PC-3 (cell line): ENCODE measurements at regions not wholly inside any gene's neighbourhood (a gene's known extent, or its start where the extent isn't known, plus 50 kb on each side); places are given as distances from the start of the nearest gene placed in this dataset.
A peak's percentile ranks its signal among the peaks of the same experiment; 100 is the strongest.

Experiments
- ATAC-seq: fragments of 200-7000 bp; cut with Tn5 transposase; 2 replicates; pipeline ENCODE4 v1.9.1; 2020; ENCODE audit warnings: mild to moderate bottlenecking, moderate library complexity
- BruUV-seq: library from RNA; stranded (reverse); fragments of 400-500 nt; replicated peaks from 2 replicates; lab custom pipeline; 2021; lab: Mats Ljungman, UMichigan
- CTCF ChIA-PET: fragments of 300-600 bp; sonication (Branson Sonifier 250); formaldehyde crosslinking; loops from one replicate; lab custom pipeline; 2022; ENCODE audit warnings: antibody characterized with exemption; lab: Charles Lee
- POLR2A ChIA-PET: fragments of 300-600 bp; sonication (Branson Sonifier 250); formaldehyde crosslinking; loops from one replicate; lab custom pipeline; 2022; ENCODE audit warnings: antibody characterized with exemption; ENCODE audit not compliant: unreplicated experiment; lab: Charles Lee
- DNase-seq: peaks from one replicate; pipeline ENCODE4 v3.0.0-alpha.2; 2015
- H2AFZ ChIP-seq: fragments of 300-600 bp; sonication (generic); 2 replicates; pipeline ENCODE4 v1.6.0; 2016; ENCODE audit warnings: antibody characterized with exemption, low read length
- H3F3A ChIP-seq: fragments of 300-600 bp; sonication (generic); one replicate; pipeline ENCODE4 v1.6.0; 2017; ENCODE audit warnings: antibody characterized with exemption, low read length, control low read depth, mild to moderate bottlenecking; ENCODE audit not compliant: unreplicated experiment
- H3K27ac ChIP-seq: fragments of 300-600 bp; sonication (generic); 2 replicates; pipeline ENCODE4 v1.5.1; 2016; ENCODE audit warnings: mild to moderate bottlenecking, low read length
- H3K27me3 ChIP-seq: fragments of 300-600 bp; sonication (generic); 2 replicates; pipeline ENCODE4 v1.6.1; 2016; ENCODE audit warnings: low read length, mixed read lengths
- H3K36me3 ChIP-seq: fragments of 300-600 bp; sonication (generic); 2 replicates; pipeline ENCODE4 v1.6.1; 2016; ENCODE audit warnings: low read depth, mixed run types, low read length, mixed read lengths
- H3K4me1 ChIP-seq: fragments of 300-600 bp; sonication (generic); 2 replicates; pipeline ENCODE4 v1.5.1; 2016; ENCODE audit warnings: low read length; ENCODE audit not compliant: insufficient read depth
- H3K4me2 ChIP-seq: fragments of 300-600 bp; sonication (generic); 2 replicates; pipeline ENCODE4 v1.6.0; 2016; ENCODE audit warnings: low read length
- H3K4me3 ChIP-seq: fragments of 300-600 bp; sonication (generic); 2 replicates; pipeline ENCODE4 v1.5.1; 2016; ENCODE audit warnings: mild to moderate bottlenecking, low read length, mixed read lengths
- H3K79me2 ChIP-seq: fragments of 300-600 bp; sonication (generic); 2 replicates; pipeline ENCODE4 v1.6.1; 2017; ENCODE audit warnings: low read length, mixed read lengths
- H3K9ac ChIP-seq: fragments of 300-600 bp; sonication (generic); 2 replicates; pipeline ENCODE4 v1.6.0; 2016; ENCODE audit warnings: mild to moderate bottlenecking, low read length
- H3K9me2 ChIP-seq: fragments of 300-600 bp; sonication (generic); replicated peaks from 2 replicates; pipeline ENCODE4 v1.6.1; 2016; ENCODE audit warnings: mixed run types, low read length, mixed read lengths
- H3K9me3 ChIP-seq: fragments of 300-600 bp; sonication (generic); 2 replicates; pipeline ENCODE4 v1.6.1; 2016; ENCODE audit warnings: low read length, mixed read lengths
- H4K20me1 ChIP-seq: fragments of 300-600 bp; sonication (generic); 2 replicates; pipeline ENCODE4 v1.6.1; 2016; ENCODE audit warnings: low read length, mixed read lengths
- EZH2 ChIP-seq: fragments of 300-600 bp; sonication (generic); IDR thresholded peaks from one replicate; pipeline ENCODE4 v1.6.1; 2017; ENCODE audit warnings: antibody characterized with exemption, mild to moderate bottlenecking, low read length; ENCODE audit not compliant: unreplicated experiment
- EZH2phosphoT487 ChIP-seq: fragments of 300-600 bp; sonication (generic); IDR thresholded peaks from 2 replicates; pipeline ENCODE4 v1.6.1; 2018; ENCODE audit warnings: mild to moderate bottlenecking, antibody characterized with exemption, low read length, borderline replicate concordance
- intact Hi-C: fragments of 100-400 bp; cut with micrococcal nuclease; formaldehyde crosslinking; loops from 2 replicates; pipeline ENCODE4 v1.9.0; 2023
- TF ChIP-seq, protein P1 (sequence below): fragments of 300-600 bp; sonication (generic); conservative IDR thresholded peaks from 2 replicates; pipeline ENCODE4 v1.5.1; 2017; ENCODE audit warnings: antibody characterized with exemption, low read depth, mild to moderate bottlenecking, low read length

DNA sequence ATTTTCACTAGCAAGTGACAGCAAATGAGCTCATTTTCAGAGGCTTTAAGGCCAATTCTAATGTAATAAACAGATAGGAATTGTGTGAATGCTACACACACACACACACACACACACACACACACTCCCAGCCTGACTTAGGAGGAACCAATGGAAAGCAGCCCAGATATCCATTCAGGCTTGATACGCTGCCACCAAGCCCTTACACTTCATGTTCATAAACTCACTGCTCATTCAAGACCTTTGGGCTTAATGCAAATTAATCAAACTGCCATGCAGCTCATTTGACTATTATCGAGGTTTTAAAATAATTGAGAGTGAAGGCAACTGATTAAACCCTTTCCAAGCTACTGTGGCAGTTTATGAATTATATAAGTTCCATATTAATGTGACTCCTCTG is 298.9 kb upstream of the NCKAP5 start:
- Histone ChIP-seq H3K4me3 (no peak overlapping the region), H3K9me2 (no peaks in the 10 kb centered on the region), H3K9me3 (no peaks in the 10 kb centered on the region), H3K36me3 (no peaks in the 10 kb centered on the region), H3K79me2 (no peaks in the 10 kb centered on the region), H3K4me1 (no peaks in the 10 kb centered on the region), H2AFZ (no peak overlapping the region), H3K27ac (no peak overlapping the region), H3F3A (no peaks in the 10 kb centered on the region), H3K9ac (no peak overlapping the region), H3K4me2 (no peak overlapping the region), H4K20me1 (no peaks in the 10 kb centered on the region), H3K27me3 (peaks cover 11% of the 10 kb centered on the region)
- CTCF ChIA-PET = no interaction called here
- no peak for DNase-seq
- no TSS peak for BruUV-seq
- intact Hi-C loops = no loop called here
- POLR2A ChIA-PET = no interaction called here
- TF ChIP-seq EZH2phosphoT487 = no peak
- TF ChIP-seq, protein P1, sequence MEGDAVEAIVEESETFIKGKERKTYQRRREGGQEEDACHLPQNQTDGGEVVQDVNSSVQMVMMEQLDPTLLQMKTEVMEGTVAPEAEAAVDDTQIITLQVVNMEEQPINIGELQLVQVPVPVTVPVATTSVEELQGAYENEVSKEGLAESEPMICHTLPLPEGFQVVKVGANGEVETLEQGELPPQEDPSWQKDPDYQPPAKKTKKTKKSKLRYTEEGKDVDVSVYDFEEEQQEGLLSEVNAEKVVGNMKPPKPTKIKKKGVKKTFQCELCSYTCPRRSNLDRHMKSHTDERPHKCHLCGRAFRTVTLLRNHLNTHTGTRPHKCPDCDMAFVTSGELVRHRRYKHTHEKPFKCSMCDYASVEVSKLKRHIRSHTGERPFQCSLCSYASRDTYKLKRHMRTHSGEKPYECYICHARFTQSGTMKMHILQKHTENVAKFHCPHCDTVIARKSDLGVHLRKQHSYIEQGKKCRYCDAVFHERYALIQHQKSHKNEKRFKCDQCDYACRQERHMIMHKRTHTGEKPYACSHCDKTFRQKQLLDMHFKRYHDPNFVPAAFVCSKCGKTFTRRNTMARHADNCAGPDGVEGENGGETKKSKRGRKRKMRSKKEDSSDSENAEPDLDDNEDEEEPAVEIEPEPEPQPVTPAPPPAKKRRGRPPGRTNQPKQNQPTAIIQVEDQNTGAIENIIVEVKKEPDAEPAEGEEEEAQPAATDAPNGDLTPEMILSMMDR = no peak
- TF ChIP-seq EZH2 = no peak
- no peak for ATAC-seq

GRCh38 chr2:133871545-133872209 is 303.4 kb upstream of the NCKAP5 start:
- TF ChIP-seq EZH2phosphoT487 (no peak), EZH2 (no peak)
- TF ChIP-seq, protein P1 = no peak
- Histone ChIP-seq H3K4me1 (no peaks in the 10 kb centered on the region), H2AFZ (no peak overlapping the region), H3K79me2 (no peaks in the 10 kb centered on the region), H3K27ac (no peak overlapping the region), H4K20me1 (no peaks in the 10 kb centered on the region), H3K9ac (no peak overlapping the region), H3K4me2 (no peak overlapping the region), H3K36me3 (no peaks in the 10 kb centered on the region), H3K27me3 (no peaks in the 10 kb centered on the region; the same call in 1 of the 2 replicates), H3K9me3 (no peaks in the 10 kb centered on the region), H3K9me2 (no peaks in the 10 kb centered on the region), H3F3A (no peaks in the 10 kb centered on the region), H3K4me3 (no peak overlapping the region)
- DNase-seq (peak; percentile 56), ATAC-seq (peak; percentile 58; the same call in 1 of the 2 replicates)
- no TSS peak for BruUV-seq
- POLR2A ChIA-PET = no interaction called here
- CTCF ChIA-PET = no interaction called here
- intact Hi-C loops = no loop called here

GRCh38 chr2:133878326-133878725 is 310.1 kb upstream of the NCKAP5 start:
- no peak for ATAC-seq
- Histone ChIP-seq H3K27me3 (no peaks in the 10 kb centered on the region; the same call in 1 of the 2 replicates), H3K4me1 (no peaks in the 10 kb centered on the region)

More at GRCh38 chr2:133878326-133878725, 310.1 kb upstream of the NCKAP5 start:
- TF ChIP-seq EZH2 = no peak
- TF ChIP-seq, protein P1 = no peak
- Histone ChIP-seq H3K4me3 (no peak overlapping the region), H3K4me2 (no peak overlapping the region), H3F3A (no peaks in the 10 kb centered on the region), H4K20me1 (no peaks in the 10 kb centered on the region), H3K9me2 (no peaks in the 10 kb centered on the region), H3K27ac (no peak overlapping the region), H3K79me2 (no peaks in the 10 kb centered on the region), H3K9me3 (no peaks in the 10 kb centered on the region), H2AFZ (no peak overlapping the region), H3K36me3 (no peaks in the 10 kb centered on the region), H3K9ac (no peak overlapping the region)
- no TSS peak for BruUV-seq
- POLR2A ChIA-PET = no interaction called here
- intact Hi-C loops = no loop called here
- CTCF ChIA-PET = no interaction called here
- no peak for DNase-seq
